GM12872 (cell line): ENCODE measurements at regions not wholly inside any gene's neighbourhood (a gene's known extent, or its start where the extent isn't known, plus 50 kb on each side); places are given as distances from the start of the nearest gene placed in this dataset.

Source experiments
- TF ChIP-seq, protein P1 (sequence below): IDR thresholded peaks from 3 replicates; pipeline ENCODE4 v1.5.1; 2011; ENCODE audit warnings: low read depth, mild to moderate bottlenecking, low read length, moderate library complexity; ENCODE audit not compliant: insufficient read depth

DNA sequence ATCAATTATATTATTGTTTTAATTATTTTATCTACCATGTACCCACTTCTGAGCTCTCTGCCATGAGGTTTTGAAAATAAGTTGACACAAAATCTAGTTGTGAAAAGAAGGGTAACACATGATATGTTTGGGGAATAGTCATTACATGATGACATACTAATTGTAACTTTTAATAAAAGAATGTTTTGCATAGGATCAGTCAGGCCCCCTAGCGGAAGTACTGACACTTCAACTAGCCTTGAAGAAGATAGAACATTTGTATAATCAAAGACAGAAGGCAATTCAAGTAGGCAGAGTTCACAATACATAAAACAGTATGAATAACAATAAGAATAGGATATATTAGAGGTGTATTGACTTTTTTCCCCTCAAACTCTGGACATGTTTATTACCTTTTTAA is 1191.0 kb upstream of the AGA start:
- TF ChIP-seq, protein P1, sequence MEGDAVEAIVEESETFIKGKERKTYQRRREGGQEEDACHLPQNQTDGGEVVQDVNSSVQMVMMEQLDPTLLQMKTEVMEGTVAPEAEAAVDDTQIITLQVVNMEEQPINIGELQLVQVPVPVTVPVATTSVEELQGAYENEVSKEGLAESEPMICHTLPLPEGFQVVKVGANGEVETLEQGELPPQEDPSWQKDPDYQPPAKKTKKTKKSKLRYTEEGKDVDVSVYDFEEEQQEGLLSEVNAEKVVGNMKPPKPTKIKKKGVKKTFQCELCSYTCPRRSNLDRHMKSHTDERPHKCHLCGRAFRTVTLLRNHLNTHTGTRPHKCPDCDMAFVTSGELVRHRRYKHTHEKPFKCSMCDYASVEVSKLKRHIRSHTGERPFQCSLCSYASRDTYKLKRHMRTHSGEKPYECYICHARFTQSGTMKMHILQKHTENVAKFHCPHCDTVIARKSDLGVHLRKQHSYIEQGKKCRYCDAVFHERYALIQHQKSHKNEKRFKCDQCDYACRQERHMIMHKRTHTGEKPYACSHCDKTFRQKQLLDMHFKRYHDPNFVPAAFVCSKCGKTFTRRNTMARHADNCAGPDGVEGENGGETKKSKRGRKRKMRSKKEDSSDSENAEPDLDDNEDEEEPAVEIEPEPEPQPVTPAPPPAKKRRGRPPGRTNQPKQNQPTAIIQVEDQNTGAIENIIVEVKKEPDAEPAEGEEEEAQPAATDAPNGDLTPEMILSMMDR = no peak

DNA sequence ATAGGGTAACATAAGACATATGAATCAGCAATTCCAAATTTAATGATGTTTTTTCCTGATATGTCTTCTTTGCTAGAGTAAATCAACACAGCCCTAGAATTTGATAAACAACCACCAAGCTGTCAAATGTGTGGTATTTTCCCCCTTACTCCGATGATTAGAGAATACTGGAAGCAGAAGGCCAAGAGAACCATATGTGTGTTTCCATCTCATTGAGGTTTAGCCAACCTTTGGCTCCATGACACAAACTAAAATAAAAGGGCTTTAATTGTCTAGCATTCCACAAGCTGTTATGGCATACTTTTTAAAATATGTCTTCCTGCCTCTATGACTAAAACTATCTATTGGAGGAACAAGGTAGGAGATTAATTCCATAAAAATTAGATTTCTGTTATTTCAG is 1222.4 kb upstream of the AGA start:
- TF ChIP-seq, protein P1 = no peak

DNA sequence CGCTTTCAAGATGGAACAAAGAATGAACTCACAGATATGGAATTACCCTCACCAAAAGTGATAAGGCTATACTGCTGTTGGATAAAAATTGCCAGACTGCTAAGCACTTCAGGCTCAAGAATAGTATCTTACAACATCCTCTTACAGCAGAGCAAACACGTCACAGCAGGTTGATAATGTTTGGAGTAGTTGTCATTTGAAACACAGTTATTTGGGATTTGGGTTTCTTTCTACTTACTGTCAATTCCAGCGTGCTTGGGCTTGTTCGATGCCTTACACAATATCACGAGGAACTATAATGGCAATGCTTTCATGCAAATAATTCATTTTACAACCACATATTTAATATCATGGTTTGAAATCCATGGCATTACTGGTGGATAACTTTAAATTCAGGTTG is 1223.7 kb upstream of the AGA start:
- TF ChIP-seq, protein P1 = no peak

DNA sequence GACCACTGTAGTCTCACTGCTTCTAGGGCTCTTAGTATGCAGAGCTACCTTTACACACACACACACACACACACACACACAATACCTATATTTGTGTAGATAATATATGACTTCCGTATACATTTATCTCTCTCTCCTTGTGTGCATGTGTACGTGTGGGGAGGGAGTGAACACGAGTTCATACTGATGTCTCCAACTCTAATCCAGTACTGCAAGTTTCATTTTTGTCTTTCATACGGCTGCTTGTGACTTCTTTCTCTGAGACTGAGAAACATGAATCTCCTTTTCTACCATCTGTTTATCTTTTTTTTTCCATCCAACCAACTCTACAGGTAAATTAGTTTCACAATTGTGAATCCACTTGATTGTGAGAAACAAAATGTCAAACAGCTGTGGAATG is 1229.5 kb upstream of the AGA start:
- TF ChIP-seq, protein P1 = no peak

- TF ChIP-seq, protein P1 = no peak
Measured at GRCh38 chr4:178672512-178672911, 1230.3 kb upstream of the AGA start.

DNA sequence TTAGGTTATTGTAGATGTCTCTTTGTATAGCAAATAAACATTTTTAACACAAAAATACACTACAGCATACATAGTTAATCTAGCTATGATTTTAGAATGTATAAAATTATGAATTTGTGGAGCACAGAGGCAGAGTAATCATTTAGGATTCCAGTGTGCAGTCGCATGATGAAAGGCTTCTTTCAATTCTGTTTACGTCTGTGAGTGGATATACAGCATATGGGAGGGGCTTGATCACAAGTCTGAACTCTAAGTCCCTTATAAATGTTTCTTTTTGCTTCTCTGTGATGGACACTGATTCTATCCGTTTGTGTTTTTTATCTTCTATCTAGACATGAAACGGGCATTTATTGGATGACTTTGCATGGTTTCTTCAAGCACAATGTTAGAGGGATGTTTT is 1239.6 kb upstream of the AGA start:
- TF ChIP-seq, protein P1 = no peak

DNA sequence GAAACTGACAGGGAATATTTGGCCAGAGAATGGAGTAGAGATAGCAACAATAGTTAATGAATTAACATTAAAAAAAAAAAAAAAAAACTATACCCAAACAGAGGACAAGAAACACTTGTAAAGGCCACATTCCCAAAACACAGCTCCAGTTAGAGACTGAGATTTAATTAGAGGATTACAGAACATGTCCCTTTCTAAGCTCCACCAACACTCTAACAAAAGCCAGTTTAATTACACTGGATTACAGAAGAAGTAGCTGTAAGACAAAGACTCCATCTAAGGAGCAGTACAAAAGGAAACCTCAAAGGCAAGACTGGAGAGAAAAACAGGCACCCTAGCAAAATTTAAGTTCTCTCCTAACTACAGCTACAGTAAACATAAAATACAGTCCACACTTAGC is 1247.7 kb upstream of the AGA start:
- TF ChIP-seq, protein P1 = no peak

- TF ChIP-seq, protein P1 = no peak
Measured at GRCh38 chr4:178693816-178694215, 1251.6 kb upstream of the AGA start.
